ENCODE measurements at regions not wholly inside any gene's neighbourhood (a gene's known extent, or its start where the extent isn't known, plus 50 kb on each side); places are given as distances from the start of the nearest gene placed in this dataset.
A peak's percentile ranks its signal among the peaks of the same experiment; 100 is the strongest.

DNA sequence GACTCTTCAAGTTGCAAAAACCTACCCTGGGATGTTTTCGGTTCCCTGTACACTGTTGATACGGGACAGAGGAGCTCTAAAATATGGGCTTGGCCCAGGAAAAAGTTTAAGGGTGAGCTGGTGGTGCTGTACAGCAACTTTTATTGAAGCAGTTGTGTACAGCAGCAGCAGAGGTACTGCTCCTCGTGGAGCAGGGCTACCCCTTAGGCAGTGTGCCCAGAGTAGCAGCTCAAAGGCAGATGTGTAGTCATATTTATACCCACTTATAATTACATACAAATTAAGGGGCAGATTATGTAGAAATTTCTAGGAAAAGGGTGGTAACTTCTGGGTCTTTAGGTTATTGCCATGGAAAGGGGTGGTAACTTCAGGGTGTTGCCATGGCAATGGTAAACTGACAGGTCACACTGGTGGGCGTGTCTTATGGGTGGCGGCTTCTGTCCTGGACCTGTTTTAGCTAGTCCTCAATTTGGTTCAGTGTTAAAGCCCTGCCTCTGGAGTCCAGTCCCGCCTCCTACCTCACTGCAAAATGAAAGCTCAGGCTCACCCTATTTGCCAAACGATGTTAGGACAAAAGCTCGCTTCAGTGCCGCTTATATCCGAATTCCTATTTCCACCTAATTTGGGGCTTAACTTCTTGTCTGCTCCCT, 203.2 kb downstream of the ETAA1 start:
- H3K9me3 ChIP-seq (ENCODE audit: severe bottlenecking), result no peaks in the 10 kb centered on the region
- ATAC-seq (ENCODE audit: low read depth) (no peak), DNase-seq (ENCODE audit: low spot score) (no peak)
- H3K4me3 ChIP-seq (ENCODE audit: severe bottlenecking), result no peak overlapping the region
- no peaks in the 10 kb centered on the region for H3K27me3 ChIP-seq (ENCODE audit: insufficient read depth, poor library complexity, severe bottlenecking)
- no peaks in the 10 kb centered on the region for H3K36me3 ChIP-seq (ENCODE audit: low read depth)
- peak overlapping the region; percentile 18 for H3K27ac ChIP-seq (ENCODE audit: poor library complexity, severe bottlenecking)
- H3K4me1 ChIP-seq (ENCODE audit: insufficient read depth, poor library complexity, severe bottlenecking), result peaks cover 10% of the 10 kb centered on the region
- TF ChIP-seq, protein P1, sequence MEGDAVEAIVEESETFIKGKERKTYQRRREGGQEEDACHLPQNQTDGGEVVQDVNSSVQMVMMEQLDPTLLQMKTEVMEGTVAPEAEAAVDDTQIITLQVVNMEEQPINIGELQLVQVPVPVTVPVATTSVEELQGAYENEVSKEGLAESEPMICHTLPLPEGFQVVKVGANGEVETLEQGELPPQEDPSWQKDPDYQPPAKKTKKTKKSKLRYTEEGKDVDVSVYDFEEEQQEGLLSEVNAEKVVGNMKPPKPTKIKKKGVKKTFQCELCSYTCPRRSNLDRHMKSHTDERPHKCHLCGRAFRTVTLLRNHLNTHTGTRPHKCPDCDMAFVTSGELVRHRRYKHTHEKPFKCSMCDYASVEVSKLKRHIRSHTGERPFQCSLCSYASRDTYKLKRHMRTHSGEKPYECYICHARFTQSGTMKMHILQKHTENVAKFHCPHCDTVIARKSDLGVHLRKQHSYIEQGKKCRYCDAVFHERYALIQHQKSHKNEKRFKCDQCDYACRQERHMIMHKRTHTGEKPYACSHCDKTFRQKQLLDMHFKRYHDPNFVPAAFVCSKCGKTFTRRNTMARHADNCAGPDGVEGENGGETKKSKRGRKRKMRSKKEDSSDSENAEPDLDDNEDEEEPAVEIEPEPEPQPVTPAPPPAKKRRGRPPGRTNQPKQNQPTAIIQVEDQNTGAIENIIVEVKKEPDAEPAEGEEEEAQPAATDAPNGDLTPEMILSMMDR (IDR thresholded peaks at IDR 0.05; ENCODE audit: poor library complexity, severe bottlenecking), result no peak

DNA sequence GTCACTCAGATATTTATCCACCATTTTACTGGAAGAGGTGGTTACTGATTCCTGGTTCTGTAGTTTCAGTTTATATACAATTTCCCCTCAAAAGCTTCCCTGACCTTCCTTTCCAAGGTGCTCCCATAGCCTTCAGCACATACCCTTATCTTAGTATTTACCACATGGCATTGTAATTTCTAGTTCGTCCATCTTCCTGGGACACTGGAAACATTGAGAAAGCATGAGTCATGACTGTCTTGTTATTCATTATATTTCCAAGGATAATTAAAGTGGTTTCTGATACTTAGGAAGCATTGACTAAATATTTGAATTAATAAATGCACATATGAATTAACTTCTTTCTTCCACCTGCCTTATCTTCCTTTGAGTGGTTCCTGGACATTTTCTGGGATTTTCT, 203.8 kb downstream of the ETAA1 start:
- H3K4me3 ChIP-seq (ENCODE audit: severe bottlenecking), result no peak overlapping the region
- no peaks in the 10 kb centered on the region for H3K27me3 ChIP-seq (ENCODE audit: insufficient read depth, poor library complexity, severe bottlenecking)
- no peak overlapping the region for H3K27ac ChIP-seq (ENCODE audit: poor library complexity, severe bottlenecking)
- TF ChIP-seq, protein P1 (IDR thresholded peaks at IDR 0.05; ENCODE audit: poor library complexity, severe bottlenecking), result no peak
- no peaks in the 10 kb centered on the region for H3K9me3 ChIP-seq (ENCODE audit: severe bottlenecking)
- H3K4me1 ChIP-seq (ENCODE audit: insufficient read depth, poor library complexity, severe bottlenecking), result peaks cover 10% of the 10 kb centered on the region
- no peak for DNase-seq (ENCODE audit: low spot score)
- no peaks in the 10 kb centered on the region for H3K36me3 ChIP-seq (ENCODE audit: low read depth)
- ATAC-seq (ENCODE audit: low read depth), result peak; percentile 71; the same call in 2 of the 3 replicates

DNA sequence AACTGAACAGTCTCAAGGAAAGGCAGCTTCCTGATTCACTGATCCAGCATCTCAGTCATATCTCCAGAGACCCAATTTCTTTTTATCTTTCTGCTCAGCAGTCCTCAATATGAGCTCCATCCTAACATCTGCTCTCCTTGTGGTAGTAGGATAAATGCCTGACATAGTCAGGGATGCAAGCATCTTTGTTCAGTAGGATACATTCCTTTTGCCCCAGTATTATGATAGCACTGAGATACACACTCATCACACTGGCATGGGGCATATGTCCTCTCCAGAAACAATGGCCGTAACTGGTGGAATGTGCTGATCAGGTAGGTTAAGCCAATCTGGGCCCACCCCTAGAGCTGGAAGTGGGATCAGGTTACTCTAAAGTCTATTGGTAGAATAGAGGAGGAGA, 207.2 kb downstream of the ETAA1 start:
- no peak overlapping the region for H3K4me3 ChIP-seq (ENCODE audit: severe bottlenecking)
- H3K36me3 ChIP-seq (ENCODE audit: low read depth), result no peaks in the 10 kb centered on the region
- H3K9me3 ChIP-seq (ENCODE audit: severe bottlenecking), result no peaks in the 10 kb centered on the region
- H3K27ac ChIP-seq (ENCODE audit: poor library complexity, severe bottlenecking), result no peak overlapping the region
- TF ChIP-seq, protein P1 (IDR thresholded peaks at IDR 0.05; ENCODE audit: poor library complexity, severe bottlenecking), result no peak
- H3K4me1 ChIP-seq (ENCODE audit: insufficient read depth, poor library complexity, severe bottlenecking), result peaks cover 10% of the 10 kb centered on the region
- ATAC-seq (ENCODE audit: low read depth) (peak; percentile 14; the same call in 1 of the 3 replicates), DNase-seq (ENCODE audit: low spot score) (no peak)
- no peaks in the 10 kb centered on the region for H3K27me3 ChIP-seq (ENCODE audit: insufficient read depth, poor library complexity, severe bottlenecking)

DNA sequence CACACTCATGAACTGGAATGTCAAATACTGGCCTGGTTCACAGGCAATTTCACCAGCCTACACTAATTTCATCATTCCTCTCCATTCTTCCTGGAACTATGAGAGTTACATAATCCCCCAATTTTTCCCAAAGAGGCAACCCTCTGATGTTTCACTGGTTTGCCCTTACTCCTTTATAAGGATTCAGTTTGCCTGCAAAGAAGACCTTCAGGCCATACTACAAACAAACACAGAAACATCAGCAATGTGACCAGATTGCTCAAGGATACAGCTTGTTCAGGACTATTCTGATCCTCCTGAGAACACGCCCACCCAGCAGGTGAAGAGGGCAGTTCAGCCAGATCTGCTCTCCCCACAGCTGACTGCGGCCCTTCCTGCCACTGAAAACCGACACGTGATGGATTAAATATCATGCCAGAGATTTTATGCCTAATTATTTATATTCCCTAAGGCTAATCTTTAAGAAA, 215.5 kb downstream of the ETAA1 start:
- Histone ChIP-seq H3K27me3 (ENCODE audit: insufficient read depth, poor library complexity, severe bottlenecking) (no peaks in the 10 kb centered on the region), H3K4me3 (ENCODE audit: severe bottlenecking) (no peak overlapping the region), H3K4me1 (ENCODE audit: insufficient read depth, poor library complexity, severe bottlenecking) (no peaks in the 10 kb centered on the region), H3K27ac (ENCODE audit: poor library complexity, severe bottlenecking) (no peak overlapping the region), H3K9me3 (ENCODE audit: severe bottlenecking) (no peaks in the 10 kb centered on the region), H3K36me3 (ENCODE audit: low read depth) (no peaks in the 10 kb centered on the region)
- DNase-seq (ENCODE audit: low spot score) (no peak), ATAC-seq (ENCODE audit: low read depth) (no peak)
- TF ChIP-seq, protein P1 (IDR thresholded peaks at IDR 0.05; ENCODE audit: poor library complexity, severe bottlenecking), result no peak

DNA sequence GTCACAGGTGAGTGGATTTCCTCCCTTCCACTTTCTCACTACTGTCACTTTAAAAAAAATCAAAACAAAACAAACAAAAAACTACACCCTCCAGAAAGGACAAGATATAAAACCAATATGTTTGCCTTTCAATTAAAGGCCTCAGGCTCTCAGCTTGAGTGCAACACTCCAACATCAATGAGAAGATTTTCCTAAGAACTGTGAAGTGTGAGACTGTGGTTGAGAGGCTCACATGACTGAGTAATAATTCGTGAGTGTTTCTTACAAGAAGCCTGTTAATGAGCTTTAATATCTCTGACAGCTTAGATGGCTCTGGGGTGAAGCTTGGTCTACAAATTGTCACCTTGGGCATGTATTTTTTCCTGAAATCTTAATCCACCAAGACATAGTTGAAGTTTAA, 216.1 kb downstream of the ETAA1 start:
- H3K4me1 ChIP-seq (ENCODE audit: insufficient read depth, poor library complexity, severe bottlenecking), result no peaks in the 10 kb centered on the region
- TF ChIP-seq, protein P1 (IDR thresholded peaks at IDR 0.05; ENCODE audit: poor library complexity, severe bottlenecking), result no peak
- ATAC-seq (ENCODE audit: low read depth), result no peak
- DNase-seq (ENCODE audit: low spot score), result no peak
- no peaks in the 10 kb centered on the region for H3K36me3 ChIP-seq (ENCODE audit: low read depth)
- H3K27ac ChIP-seq (ENCODE audit: poor library complexity, severe bottlenecking), result no peak overlapping the region
- H3K4me3 ChIP-seq (ENCODE audit: severe bottlenecking), result no peak overlapping the region
- no peaks in the 10 kb centered on the region for H3K27me3 ChIP-seq (ENCODE audit: insufficient read depth, poor library complexity, severe bottlenecking)
- H3K9me3 ChIP-seq (ENCODE audit: severe bottlenecking), result no peaks in the 10 kb centered on the region

All from RWPE2 (cell line).